SK-N-SH (cell line): ENCODE measurements at regions not wholly inside any gene's neighbourhood (a gene's known extent, or its start where the extent isn't known, plus 50 kb on each side); places are given as distances from the start of the nearest gene placed in this dataset.

Experiments
- POLR2AphosphoS5 ChIP-seq: IDR thresholded peaks from 2 replicates; pipeline ENCODE4 v1.6.1; 2012; ENCODE audit warnings: low read depth, low read length
- TAF1 ChIP-seq: IDR thresholded peaks from 2 replicates; pipeline ENCODE4 v1.6.1; 2012; ENCODE audit warnings: low read depth, mild to moderate bottlenecking, low read length, moderate library complexity, borderline replicate concordance
- TF ChIP-seq, protein P1 (sequence below): fragments of 200-600 bp; sonication (generic); IDR thresholded peaks from 2 replicates; pipeline ENCODE4 v1.6.1; 2017; ENCODE audit warnings: antibody characterized with exemption, mild to moderate bottlenecking, moderate library complexity

DNA sequence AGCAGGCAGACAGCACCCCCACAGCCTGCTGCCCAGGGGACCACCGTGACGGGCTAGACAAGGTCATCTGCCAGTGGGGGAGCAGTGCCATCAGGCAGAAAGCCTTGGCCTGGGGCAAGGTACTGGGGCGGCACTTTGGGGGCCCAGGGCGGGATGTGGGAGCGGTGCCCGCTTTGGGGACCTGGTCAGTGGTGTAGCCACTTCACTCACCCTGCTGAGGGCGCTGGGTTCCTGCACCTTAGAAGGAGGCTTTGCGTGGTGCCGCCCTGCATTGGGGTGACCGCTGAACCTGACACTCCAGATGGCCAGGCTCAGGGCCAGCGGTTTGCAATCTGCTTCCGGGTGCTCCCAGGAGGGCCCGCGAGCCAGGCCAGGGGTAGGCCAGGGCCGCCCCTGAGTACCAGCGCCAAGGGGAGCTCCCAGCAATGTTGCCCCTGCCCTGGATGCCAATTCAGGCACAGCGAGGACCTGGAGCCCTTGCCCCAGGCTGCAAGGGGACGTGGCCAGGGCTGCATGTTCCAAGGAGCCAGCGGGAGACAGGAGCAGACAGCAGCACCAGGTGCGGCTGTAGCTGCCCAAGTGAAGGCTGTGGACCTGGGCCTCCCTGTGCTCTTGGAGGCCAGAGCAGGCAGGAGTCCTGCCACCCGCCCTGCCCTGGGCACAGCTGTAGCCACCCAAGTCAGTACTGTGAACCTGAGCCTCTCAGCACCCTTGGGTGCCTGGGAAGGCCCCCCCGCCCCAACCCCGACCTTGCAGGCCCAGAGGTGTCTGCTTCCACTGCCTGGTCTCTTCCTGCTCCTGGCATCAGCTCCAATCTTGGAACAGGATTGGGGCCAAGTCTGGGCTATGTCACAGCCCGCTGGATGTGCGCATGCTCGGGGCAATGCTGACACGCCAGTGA, 550.7 kb downstream of the SLC6A15 start:
- TF ChIP-seq, protein P1, sequence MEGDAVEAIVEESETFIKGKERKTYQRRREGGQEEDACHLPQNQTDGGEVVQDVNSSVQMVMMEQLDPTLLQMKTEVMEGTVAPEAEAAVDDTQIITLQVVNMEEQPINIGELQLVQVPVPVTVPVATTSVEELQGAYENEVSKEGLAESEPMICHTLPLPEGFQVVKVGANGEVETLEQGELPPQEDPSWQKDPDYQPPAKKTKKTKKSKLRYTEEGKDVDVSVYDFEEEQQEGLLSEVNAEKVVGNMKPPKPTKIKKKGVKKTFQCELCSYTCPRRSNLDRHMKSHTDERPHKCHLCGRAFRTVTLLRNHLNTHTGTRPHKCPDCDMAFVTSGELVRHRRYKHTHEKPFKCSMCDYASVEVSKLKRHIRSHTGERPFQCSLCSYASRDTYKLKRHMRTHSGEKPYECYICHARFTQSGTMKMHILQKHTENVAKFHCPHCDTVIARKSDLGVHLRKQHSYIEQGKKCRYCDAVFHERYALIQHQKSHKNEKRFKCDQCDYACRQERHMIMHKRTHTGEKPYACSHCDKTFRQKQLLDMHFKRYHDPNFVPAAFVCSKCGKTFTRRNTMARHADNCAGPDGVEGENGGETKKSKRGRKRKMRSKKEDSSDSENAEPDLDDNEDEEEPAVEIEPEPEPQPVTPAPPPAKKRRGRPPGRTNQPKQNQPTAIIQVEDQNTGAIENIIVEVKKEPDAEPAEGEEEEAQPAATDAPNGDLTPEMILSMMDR: no peak
- TF ChIP-seq POLR2AphosphoS5 (no peak), TAF1 (no peak)
